ENCODE measurements at regions not wholly inside any gene's neighbourhood (a gene's known extent, or its start where the extent isn't known, plus 50 kb on each side); places are given as distances from the start of the nearest gene placed in this dataset.

DNA sequence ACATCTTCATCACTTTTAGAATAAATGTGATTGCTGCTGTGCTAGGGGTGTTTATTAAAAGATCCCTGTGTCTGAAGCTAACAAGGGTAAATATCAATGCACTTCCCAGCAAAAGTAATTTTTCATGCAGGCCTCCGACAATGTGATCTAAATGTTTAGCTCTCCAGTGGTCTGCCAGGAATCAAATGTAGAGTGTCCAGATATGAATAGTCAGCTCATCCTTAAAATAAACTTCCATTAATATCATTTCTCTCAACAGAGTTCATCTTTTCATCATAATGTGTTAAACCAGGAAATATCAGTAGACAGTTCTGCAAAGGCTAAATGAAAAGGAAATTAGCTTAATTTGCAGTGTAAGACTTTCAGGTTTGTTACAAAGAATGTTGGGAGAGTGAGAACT is 102.2 kb upstream of the EGFL6 start:
- Mint-ChIP-seq H3K27me3 (no peaks in the 10 kb centered on the region), H3K4me1 (ENCODE audit: low read depth) (peaks cover 1% of the 10 kb centered on the region), H3K4me3 (no peak overlapping the region), H3K9me3 (peaks cover 3% of the 10 kb centered on the region), H3K36me3 (ENCODE audit: low read depth) (no peaks in the 10 kb centered on the region), H3K27ac (no peak overlapping the region)
- H3K36me3 ChIP-seq (ENCODE audit: insufficient read depth, low read length): no peaks in the 10 kb centered on the region
- no peak overlapping the region for H3K27ac ChIP-seq (ENCODE audit: low read depth in 1 of 2, low read length in 2 of 2)
- TF ChIP-seq, protein P1, sequence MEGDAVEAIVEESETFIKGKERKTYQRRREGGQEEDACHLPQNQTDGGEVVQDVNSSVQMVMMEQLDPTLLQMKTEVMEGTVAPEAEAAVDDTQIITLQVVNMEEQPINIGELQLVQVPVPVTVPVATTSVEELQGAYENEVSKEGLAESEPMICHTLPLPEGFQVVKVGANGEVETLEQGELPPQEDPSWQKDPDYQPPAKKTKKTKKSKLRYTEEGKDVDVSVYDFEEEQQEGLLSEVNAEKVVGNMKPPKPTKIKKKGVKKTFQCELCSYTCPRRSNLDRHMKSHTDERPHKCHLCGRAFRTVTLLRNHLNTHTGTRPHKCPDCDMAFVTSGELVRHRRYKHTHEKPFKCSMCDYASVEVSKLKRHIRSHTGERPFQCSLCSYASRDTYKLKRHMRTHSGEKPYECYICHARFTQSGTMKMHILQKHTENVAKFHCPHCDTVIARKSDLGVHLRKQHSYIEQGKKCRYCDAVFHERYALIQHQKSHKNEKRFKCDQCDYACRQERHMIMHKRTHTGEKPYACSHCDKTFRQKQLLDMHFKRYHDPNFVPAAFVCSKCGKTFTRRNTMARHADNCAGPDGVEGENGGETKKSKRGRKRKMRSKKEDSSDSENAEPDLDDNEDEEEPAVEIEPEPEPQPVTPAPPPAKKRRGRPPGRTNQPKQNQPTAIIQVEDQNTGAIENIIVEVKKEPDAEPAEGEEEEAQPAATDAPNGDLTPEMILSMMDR (IDR thresholded peaks at IDR 0.05): no peak
- intact Hi-C loops (cut with DNase I, micrococcal nuclease): no loop called here
- no peak for DNase-seq
- no peaks in the 10 kb centered on the region for H3K9me3 ChIP-seq (ENCODE audit: control insufficient read depth in 1 of 2, insufficient read depth in 1 of 2, low read length in 2 of 2)
- ChIA-PET CTCF (interaction anchor here (0.7 to 1.5 kb wide), 3 partner anchors 14 to 483 kb away, joined by 3 to 4 read pairs (median 3); no protein-coding TSS in a partner anchor), POLR2A (no interaction called here)
- ATAC-seq (ENCODE audit: poor library complexity): no peak
- H3K4me1 ChIP-seq (ENCODE audit: insufficient read depth, low read length): no peaks in the 10 kb centered on the region
- H3K27me3 ChIP-seq (ENCODE audit: control insufficient read depth in 1 of 2, insufficient read depth in 2 of 2, low read length in 2 of 2): no peaks in the 10 kb centered on the region
- H3K4me3 ChIP-seq (ENCODE audit: low read length): no peak overlapping the region

DNA sequence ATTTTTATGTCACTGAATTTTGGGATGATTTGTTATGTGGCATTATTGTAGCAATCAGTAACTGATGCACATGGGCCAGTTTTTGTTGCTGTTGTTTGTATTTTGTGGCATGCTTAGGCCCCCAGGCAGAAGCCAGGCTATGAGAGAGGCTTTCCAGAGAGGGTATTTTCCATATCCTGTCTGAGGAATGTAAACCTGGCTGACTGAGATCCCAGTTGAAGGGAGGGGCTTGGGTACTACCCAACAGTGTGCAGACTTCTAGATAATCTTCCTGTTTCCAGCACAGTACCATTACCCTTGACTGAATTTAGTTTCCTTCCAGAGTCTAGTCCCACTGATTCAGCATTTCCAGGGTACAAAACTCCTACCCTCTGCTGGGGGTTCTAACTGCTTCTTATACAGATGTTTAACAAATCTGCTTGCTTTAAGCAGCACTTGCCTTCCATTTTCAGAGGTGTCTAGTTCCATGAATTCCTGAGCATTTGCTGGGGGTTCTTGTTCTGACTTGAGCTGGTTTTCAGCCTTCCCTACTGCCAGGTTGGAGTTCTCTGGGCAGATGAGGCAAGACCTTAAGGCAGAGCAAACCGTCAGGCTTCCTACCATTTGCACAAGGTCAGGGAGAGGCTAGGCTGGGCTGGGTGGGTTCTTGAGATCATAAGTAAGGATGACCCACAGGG is 104.7 kb upstream of the EGFL6 start:
- POLR2A ChIA-PET: no interaction called here
- Histone ChIP-seq H3K4me1 (ENCODE audit: insufficient read depth, low read length) (no peaks in the 10 kb centered on the region), H3K27me3 (ENCODE audit: control insufficient read depth in 1 of 2, insufficient read depth in 2 of 2, low read length in 2 of 2) (no peaks in the 10 kb centered on the region), H3K4me3 (ENCODE audit: low read length) (no peak overlapping the region), H3K9me3 (ENCODE audit: control insufficient read depth in 1 of 2, insufficient read depth in 1 of 2, low read length in 2 of 2) (no peaks in the 10 kb centered on the region), H3K27ac (ENCODE audit: low read depth in 1 of 2, low read length in 2 of 2) (no peak overlapping the region), H3K36me3 (ENCODE audit: insufficient read depth, low read length) (no peaks in the 10 kb centered on the region)
- intact Hi-C loops (cut with DNase I, micrococcal nuclease): no loop called here
- Mint-ChIP-seq H3K9me3 (peaks cover 3% of the 10 kb centered on the region), H3K36me3 (ENCODE audit: low read depth) (no peaks in the 10 kb centered on the region), H3K4me1 (ENCODE audit: low read depth) (no peaks in the 10 kb centered on the region), H3K27ac (no peak overlapping the region), H3K27me3 (no peaks in the 10 kb centered on the region), H3K4me3 (no peak overlapping the region)
- TF ChIP-seq, protein P1 (IDR thresholded peaks at IDR 0.05): no peak
- DNase-seq (no peak), ATAC-seq (ENCODE audit: poor library complexity) (no peak)
- CTCF ChIA-PET: no interaction called here

DNA sequence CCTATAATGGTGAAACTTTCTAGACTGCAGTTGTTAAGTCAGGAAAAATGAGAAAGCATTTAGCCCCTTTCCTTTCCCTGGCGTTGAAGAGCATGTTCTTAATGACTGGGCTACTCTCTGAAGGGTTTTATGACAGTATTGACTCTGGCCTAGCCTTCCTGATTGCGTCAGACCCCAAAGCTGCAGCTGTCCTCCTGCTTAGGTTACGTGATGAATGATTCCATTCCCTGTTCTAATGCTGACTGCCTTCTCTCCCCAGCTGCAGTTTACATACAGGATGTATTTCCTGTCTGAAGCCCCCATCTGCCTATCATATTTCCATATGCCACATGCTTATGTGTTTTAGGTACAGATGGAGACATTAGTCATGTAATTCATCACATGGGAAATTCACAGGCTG is 105.8 kb upstream of the EGFL6 start:
- Mint-ChIP-seq H3K9me3 (peaks cover 3% of the 10 kb centered on the region), H3K36me3 (ENCODE audit: low read depth) (no peaks in the 10 kb centered on the region), H3K4me1 (ENCODE audit: low read depth) (no peaks in the 10 kb centered on the region), H3K27me3 (no peaks in the 10 kb centered on the region), H3K4me3 (no peak overlapping the region), H3K27ac (no peak overlapping the region)
- H3K4me3 ChIP-seq (ENCODE audit: low read length): no peak overlapping the region
- no peaks in the 10 kb centered on the region for H3K27me3 ChIP-seq (ENCODE audit: control insufficient read depth in 1 of 2, insufficient read depth in 2 of 2, low read length in 2 of 2)
- CTCF ChIA-PET: no interaction called here
- DNase-seq (no peak), ATAC-seq (ENCODE audit: poor library complexity) (no peak)
- intact Hi-C loops (cut with DNase I, micrococcal nuclease): no loop called here
- H3K4me1 ChIP-seq (ENCODE audit: insufficient read depth, low read length): no peaks in the 10 kb centered on the region
- TF ChIP-seq, protein P1 (IDR thresholded peaks at IDR 0.05): no peak
- H3K9me3 ChIP-seq (ENCODE audit: control insufficient read depth in 1 of 2, insufficient read depth in 1 of 2, low read length in 2 of 2): no peaks in the 10 kb centered on the region
- H3K36me3 ChIP-seq (ENCODE audit: insufficient read depth, low read length): no peaks in the 10 kb centered on the region
- H3K27ac ChIP-seq (ENCODE audit: low read depth in 1 of 2, low read length in 2 of 2): no peak overlapping the region
- POLR2A ChIA-PET: no interaction called here
